ENCODE measurements at regions not wholly inside any gene's neighbourhood (a gene's known extent, or its start where the extent isn't known, plus 50 kb on each side); places are given as distances from the start of the nearest gene placed in this dataset.

- no peak for DNase-seq (ENCODE audit: extremely low read depth, low read depth)
- TF ChIP-seq CTCF (IDR thresholded peaks at IDR 0.05; ENCODE audit: low read depth, low read length) = no peak
Measured at GRCh38 chr4:164215113-164215741, 538.7 kb upstream of the SMIM31 start.

GRCh38 chr4:164221631-164222030 is 532.3 kb upstream of the SMIM31 start:
- no peak for TF ChIP-seq CTCF (IDR thresholded peaks at IDR 0.05; ENCODE audit: low read depth, low read length)
- no peak for DNase-seq (ENCODE audit: extremely low read depth, low read depth)

DNA sequence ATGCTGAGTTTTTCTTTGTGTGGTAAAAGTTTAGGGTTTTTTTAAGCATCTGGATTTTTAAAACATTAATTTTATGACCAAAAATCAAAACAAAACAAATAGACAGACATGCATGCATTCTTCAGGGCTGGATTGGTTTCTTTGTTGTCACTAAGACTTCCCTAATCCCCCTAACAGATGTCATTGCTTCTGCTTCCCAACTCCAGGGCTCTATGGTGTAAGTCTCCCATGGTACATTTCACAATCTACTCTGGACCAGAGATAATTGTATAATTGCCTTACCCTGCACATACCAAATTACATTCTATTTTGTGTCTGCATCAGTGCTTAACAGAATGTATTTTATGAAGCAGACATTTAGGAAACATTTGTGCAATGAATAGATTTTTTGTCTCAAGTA is 529.1 kb upstream of the SMIM31 start:
- no peak for DNase-seq (ENCODE audit: extremely low read depth, low read depth)
- TF ChIP-seq CTCF (IDR thresholded peaks at IDR 0.05; ENCODE audit: low read depth, low read length) = no peak

GRCh38 chr4:164229255-164229654 is 524.7 kb upstream of the SMIM31 start:
- no peak for TF ChIP-seq CTCF (IDR thresholded peaks at IDR 0.05; ENCODE audit: low read depth, low read length)

DNA sequence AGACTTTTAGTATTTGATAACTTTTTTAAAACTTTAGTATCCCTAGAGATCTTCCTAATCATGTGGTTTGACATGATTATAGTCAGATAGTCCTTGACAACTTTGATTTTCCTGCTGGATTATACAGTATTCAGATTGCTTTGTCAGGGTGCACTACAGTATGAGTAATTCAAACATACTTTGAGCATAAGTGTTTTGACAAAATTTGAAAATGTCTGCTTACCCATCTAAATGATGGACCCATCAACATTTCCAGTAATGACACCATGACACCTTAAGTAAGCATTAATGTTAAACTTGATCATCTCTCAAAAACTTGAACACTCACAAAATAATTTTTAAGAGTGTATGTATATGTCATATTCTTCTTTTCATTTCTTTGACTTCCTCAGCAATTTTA is 514.5 kb upstream of the SMIM31 start:
- no peak for TF ChIP-seq CTCF (IDR thresholded peaks at IDR 0.05; ENCODE audit: low read depth, low read length)
- no peak for DNase-seq (ENCODE audit: extremely low read depth, low read depth)

More at GRCh38 chr4:164229255-164229654, 524.7 kb upstream of the SMIM31 start:
- no peak for DNase-seq (ENCODE audit: extremely low read depth, low read depth)

GRCh38 chr4:164239976-164240375 is 514.0 kb upstream of the SMIM31 start:
- no peak for TF ChIP-seq CTCF (IDR thresholded peaks at IDR 0.05; ENCODE audit: low read depth, low read length)
- no peak for DNase-seq (ENCODE audit: extremely low read depth, low read depth)

- TF ChIP-seq CTCF (IDR thresholded peaks at IDR 0.05; ENCODE audit: low read depth, low read length) = no peak
- no peak for DNase-seq (ENCODE audit: extremely low read depth, low read depth)
Measured at GRCh38 chr4:164251257-164251656, 502.7 kb upstream of the SMIM31 start.

Measured in AG09319 (cell line).